Endothelial cell of umbilical vein (primary cell): ENCODE measurements at regions not wholly inside any gene's neighbourhood (a gene's known extent, or its start where the extent isn't known, plus 50 kb on each side); places are given as distances from the start of the nearest gene placed in this dataset.

ENCODE experiments used
- BruUV-seq: library from RNA; stranded (reverse); fragments of 400-500 nt; replicated peaks from 2 replicates; lab custom pipeline; 2021; lab: Mats Ljungman, UMichigan
- CTCF ChIA-PET: fragments of 300-600, 350-600 bp; sonication (Branson Sonifier 250); formaldehyde crosslinking; loops from one replicate; lab custom pipeline; 2021; ENCODE audit warnings: antibody characterized with exemption, inconsistent platforms; lab: Charles Lee
- POLR2A ChIA-PET: fragments of 300-600, 350-600 bp; sonication (Branson Sonifier 250); formaldehyde crosslinking; loops from one replicate; lab custom pipeline; 2021; ENCODE audit warnings: antibody characterized with exemption, inconsistent platforms; lab: Charles Lee
- DNase-seq: peaks from one replicate; pipeline ENCODE4 v3.0.0-alpha.2; 2011; ENCODE audit warnings: low read depth, low spot score
- FAIRE-seq: peaks from 2 replicates; lab custom pipeline; 2011; peaks lifted over from hg19 to GRCh38; lab: Jason Lieb, UNC
- H2AFZ ChIP-seq: 2 replicates; pipeline ENCODE4 v1.6.0; 2012; ENCODE audit warnings: low read depth, low read length, control low read depth, inconsistent platforms
- H3K27ac ChIP-seq: 2 replicates; pipeline ENCODE4 v1.5.1; 2011; ENCODE audit warnings: low read depth, mild to moderate bottlenecking, control low read depth, low read length, moderate library complexity; ENCODE audit not compliant: insufficient read depth
- H3K27me3 ChIP-seq, 2 experiments: 2 replicates each; pipeline versions ENCODE4 v1.6.0 to v1.6.1; 2011; ENCODE audit warnings: low read length in 2 of 2, mixed read lengths in 1 of 2; ENCODE audit not compliant: control insufficient read depth in 2 of 2, insufficient read depth in 2 of 2
- H3K36me3 ChIP-seq, 2 experiments: 2 replicates in 1 of 2; 3 replicates in 1 of 2; pipeline ENCODE4 v1.5.1; 2011; ENCODE audit warnings: low read length in 2 of 2, mild to moderate bottlenecking in 1 of 2, moderate library complexity in 1 of 2; ENCODE audit not compliant: control insufficient read depth in 2 of 2, insufficient read depth in 2 of 2; ENCODE audit errors: extremely low read depth in 1 of 2
- H3K4me1 ChIP-seq: 3 replicates; pipeline ENCODE4 v1.5.1; 2011; ENCODE audit warnings: mild to moderate bottlenecking, low read length; ENCODE audit not compliant: control insufficient read depth, insufficient read depth; ENCODE audit errors: extremely low read depth
- H3K4me2 ChIP-seq: 2 replicates; pipeline ENCODE4 v1.6.1; 2011; ENCODE audit warnings: low read length, control low read depth, mixed read lengths; ENCODE audit not compliant: insufficient read depth
- H3K4me3 ChIP-seq, 3 experiments: fragments of 200-600 bp in 1 of 3; sonication (generic), shearing (Covaris generic) in 1 of 3; replicated peaks in 1 of 3; 2 replicates each; pipeline ENCODE4 v1.5.1; 2011 to 2016; ENCODE audit warnings: control low read depth in 3 of 3, low read length in 3 of 3, mild to moderate bottlenecking in 2 of 3, inconsistent platforms in 1 of 3, low read depth in 1 of 3, moderate library complexity in 1 of 3; ENCODE audit not compliant: insufficient read depth in 1 of 3
- H3K79me2 ChIP-seq: 2 replicates; pipeline ENCODE4 v1.6.0; 2012; ENCODE audit warnings: low read length, inconsistent platforms; ENCODE audit not compliant: control insufficient read depth, insufficient read depth
- H3K9ac ChIP-seq: replicated peaks from 2 replicates; pipeline ENCODE3; 2011; ENCODE audit warnings: low read length, control low read depth; ENCODE audit not compliant: insufficient read depth; ENCODE audit errors: extremely low read depth
- H3K9me1 ChIP-seq: replicated peaks from 3 replicates; pipeline ENCODE4 v1.6.0; 2011; ENCODE audit warnings: mild to moderate bottlenecking, low read length; ENCODE audit not compliant: control insufficient read depth, insufficient read depth; ENCODE audit errors: extremely low read depth
- H3K9me3 ChIP-seq: replicated peaks from 2 replicates; pipeline ENCODE4 v1.5.1; 2012; ENCODE audit warnings: low read length, inconsistent platforms; ENCODE audit not compliant: control insufficient read depth, insufficient read depth
- H4K20me1 ChIP-seq: replicated peaks from 2 replicates; pipeline ENCODE3; 2011; ENCODE audit warnings: mild to moderate bottlenecking, low read length; ENCODE audit not compliant: control insufficient read depth, insufficient read depth; ENCODE audit errors: extremely low read depth
- EZH2 ChIP-seq: IDR thresholded peaks from 2 replicates; pipeline ENCODE4 v1.6.1; 2012; ENCODE audit warnings: borderline replicate concordance, low read depth, mild to moderate bottlenecking, moderate library complexity, low read length, inconsistent platforms; ENCODE audit not compliant: severe bottlenecking
- FOS ChIP-seq: IDR thresholded peaks from 2 replicates; pipeline ENCODE4 v1.6.1; 2011; ENCODE audit warnings: mild to moderate bottlenecking, low read length, moderate library complexity, borderline replicate concordance; ENCODE audit not compliant: insufficient read depth
- JUN ChIP-seq: IDR thresholded peaks from 2 replicates; pipeline ENCODE4 v1.6.1; 2011; ENCODE audit warnings: borderline replicate concordance, low read depth; ENCODE audit not compliant: insufficient read length, insufficient read depth
- MYC ChIP-seq: IDR thresholded peaks from one replicate; pipeline ENCODE4 v1.6.1; 2011; ENCODE audit warnings: mild to moderate bottlenecking, low read depth, low read length
- POLR2A ChIP-seq: IDR thresholded peaks from 2 replicates; pipeline ENCODE4 v1.6.1; 2012; ENCODE audit warnings: low read depth, mild to moderate bottlenecking, control low read depth, low read length
- dilution Hi-C: fragments of 300-500 bp; cut with MboI; formaldehyde crosslinking; loops from one replicate; pipeline ENCODE4 v1.15.0; 2019; ENCODE audit warnings: low sequenced_read_pairs; ENCODE audit not compliant: extremely low pct_ligation_motif_present
- intact Hi-C: fragments of 100-400 bp; cut with micrococcal nuclease; formaldehyde crosslinking; loops from one replicate; pipeline ENCODE4 v1.10.0; 2022
- TF ChIP-seq, protein P1 (sequence below): IDR thresholded peaks from 2 replicates; pipeline ENCODE4 v1.6.1; 2011; ENCODE audit not compliant: insufficient read depth, insufficient read length
- TF ChIP-seq, protein P2 (sequence below), 2 donors: IDR thresholded peaks; 1 replicate in 1 of 2; 2 replicates in 1 of 2; pipeline ENCODE4 v1.5.1; 2011; ENCODE audit warnings: low read length in 2 of 2, mild to moderate bottlenecking in 2 of 2, moderate library complexity in 2 of 2, control low read depth in 1 of 2, inconsistent platforms in 1 of 2, low read depth in 1 of 2; ENCODE audit not compliant: insufficient read depth in 1 of 2; ENCODE audit errors: extremely low read depth in 1 of 2

DNA sequence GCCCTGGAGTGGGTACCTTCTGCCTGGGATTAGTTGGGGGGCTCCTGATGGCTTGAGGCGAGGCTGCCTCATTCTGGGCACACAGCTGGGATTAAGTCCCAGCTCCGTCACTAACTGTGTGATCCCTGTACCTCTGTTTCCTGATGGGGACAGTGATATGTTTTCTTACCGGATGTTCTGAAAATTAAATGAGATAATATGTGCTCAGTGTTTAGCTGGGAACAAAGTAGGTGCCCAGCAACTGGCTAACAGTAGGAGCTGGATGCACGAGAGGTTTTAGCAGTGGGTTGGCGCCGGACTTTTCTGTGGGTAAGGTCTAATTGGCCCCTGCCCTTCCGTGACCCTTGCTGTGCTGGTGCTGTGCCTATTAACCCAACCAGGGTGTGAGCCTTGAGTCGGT lies 203.4 kb downstream of the URI1 start:
- FAIRE-seq (no peak), DNase-seq (no peak)
- H2AFZ ChIP-seq: no peak overlapping the region
- H3K27ac ChIP-seq: no peak overlapping the region
- dilution Hi-C loops (no loop called here), intact Hi-C loops (no loop called here)
- no peak overlapping the region for H3K4me3 ChIP-seq
- POLR2A ChIA-PET: no interaction called here
- H3K27me3 ChIP-seq: no peaks in the 10 kb centered on the region
- H3K4me1 ChIP-seq: no peaks in the 10 kb centered on the region
- no peak overlapping the region for H3K4me2 ChIP-seq
- H3K9me1 ChIP-seq: no peaks in the 10 kb centered on the region
- BruUV-seq: no TSS peak
- H3K9me3 ChIP-seq: peaks cover 6% of the 10 kb centered on the region
- TF ChIP-seq MYC (no peak), EZH2 (no peak), JUN (no peak), FOS (no peak), POLR2A (no peak)
- TF ChIP-seq, protein P1, sequence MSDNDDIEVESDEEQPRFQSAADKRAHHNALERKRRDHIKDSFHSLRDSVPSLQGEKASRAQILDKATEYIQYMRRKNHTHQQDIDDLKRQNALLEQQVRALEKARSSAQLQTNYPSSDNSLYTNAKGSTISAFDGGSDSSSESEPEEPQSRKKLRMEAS: no peak
- TF ChIP-seq, protein P2, sequence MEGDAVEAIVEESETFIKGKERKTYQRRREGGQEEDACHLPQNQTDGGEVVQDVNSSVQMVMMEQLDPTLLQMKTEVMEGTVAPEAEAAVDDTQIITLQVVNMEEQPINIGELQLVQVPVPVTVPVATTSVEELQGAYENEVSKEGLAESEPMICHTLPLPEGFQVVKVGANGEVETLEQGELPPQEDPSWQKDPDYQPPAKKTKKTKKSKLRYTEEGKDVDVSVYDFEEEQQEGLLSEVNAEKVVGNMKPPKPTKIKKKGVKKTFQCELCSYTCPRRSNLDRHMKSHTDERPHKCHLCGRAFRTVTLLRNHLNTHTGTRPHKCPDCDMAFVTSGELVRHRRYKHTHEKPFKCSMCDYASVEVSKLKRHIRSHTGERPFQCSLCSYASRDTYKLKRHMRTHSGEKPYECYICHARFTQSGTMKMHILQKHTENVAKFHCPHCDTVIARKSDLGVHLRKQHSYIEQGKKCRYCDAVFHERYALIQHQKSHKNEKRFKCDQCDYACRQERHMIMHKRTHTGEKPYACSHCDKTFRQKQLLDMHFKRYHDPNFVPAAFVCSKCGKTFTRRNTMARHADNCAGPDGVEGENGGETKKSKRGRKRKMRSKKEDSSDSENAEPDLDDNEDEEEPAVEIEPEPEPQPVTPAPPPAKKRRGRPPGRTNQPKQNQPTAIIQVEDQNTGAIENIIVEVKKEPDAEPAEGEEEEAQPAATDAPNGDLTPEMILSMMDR (IDR thresholded peaks at IDR 0.05; ENCODE audit: extremely low read depth in 1 of 2, insufficient read depth in 1 of 2, low read depth in 1 of 2, low read length in 2 of 2): no peak
- CTCF ChIA-PET: no interaction called here
- H4K20me1 ChIP-seq: no peaks in the 10 kb centered on the region
- no peak overlapping the region for H3K9ac ChIP-seq
- no peaks in the 10 kb centered on the region for H3K79me2 ChIP-seq
- no peaks in the 10 kb centered on the region for H3K36me3 ChIP-seq
